H1 (cell line): ENCODE measurements at regions not wholly inside any gene's neighbourhood (a gene's known extent, or its start where the extent isn't known, plus 50 kb on each side); places are given as distances from the start of the nearest gene placed in this dataset.

ENCODE experiments used
- ASH2L ChIP-seq: fragments of 200-600, 300-600 bp; sonication (generic); IDR thresholded peaks from one replicate; pipeline ENCODE4 v1.7.1; 2017; ENCODE audit warnings: low read length
- CEBPB ChIP-seq: IDR thresholded peaks from 2 replicates; pipeline ENCODE4 v1.6.1; 2012; ENCODE audit warnings: low read depth, low read length
- NANOG ChIP-seq: IDR thresholded peaks from 2 replicates; pipeline ENCODE4 v1.6.1; 2011; ENCODE audit warnings: low read length, low read depth, mild to moderate bottlenecking, inconsistent platforms; ENCODE audit not compliant: insufficient read depth, poor library complexity, severe bottlenecking
- PHF8 ChIP-seq: fragments of 200-600 bp; sonication (generic); conservative IDR thresholded peaks from 2 replicates; pipeline ENCODE4 v1.7.1; 2012; ENCODE audit warnings: low read depth, mild to moderate bottlenecking, inconsistent platforms, low read length, moderate library complexity
- SUZ12 ChIP-seq: fragments of 200-600 bp; sonication (generic); IDR thresholded peaks from 2 replicates; pipeline ENCODE4 v1.6.1; 2012; ENCODE audit warnings: mild to moderate bottlenecking, inconsistent platforms, low read length, moderate library complexity, mixed read lengths

DNA sequence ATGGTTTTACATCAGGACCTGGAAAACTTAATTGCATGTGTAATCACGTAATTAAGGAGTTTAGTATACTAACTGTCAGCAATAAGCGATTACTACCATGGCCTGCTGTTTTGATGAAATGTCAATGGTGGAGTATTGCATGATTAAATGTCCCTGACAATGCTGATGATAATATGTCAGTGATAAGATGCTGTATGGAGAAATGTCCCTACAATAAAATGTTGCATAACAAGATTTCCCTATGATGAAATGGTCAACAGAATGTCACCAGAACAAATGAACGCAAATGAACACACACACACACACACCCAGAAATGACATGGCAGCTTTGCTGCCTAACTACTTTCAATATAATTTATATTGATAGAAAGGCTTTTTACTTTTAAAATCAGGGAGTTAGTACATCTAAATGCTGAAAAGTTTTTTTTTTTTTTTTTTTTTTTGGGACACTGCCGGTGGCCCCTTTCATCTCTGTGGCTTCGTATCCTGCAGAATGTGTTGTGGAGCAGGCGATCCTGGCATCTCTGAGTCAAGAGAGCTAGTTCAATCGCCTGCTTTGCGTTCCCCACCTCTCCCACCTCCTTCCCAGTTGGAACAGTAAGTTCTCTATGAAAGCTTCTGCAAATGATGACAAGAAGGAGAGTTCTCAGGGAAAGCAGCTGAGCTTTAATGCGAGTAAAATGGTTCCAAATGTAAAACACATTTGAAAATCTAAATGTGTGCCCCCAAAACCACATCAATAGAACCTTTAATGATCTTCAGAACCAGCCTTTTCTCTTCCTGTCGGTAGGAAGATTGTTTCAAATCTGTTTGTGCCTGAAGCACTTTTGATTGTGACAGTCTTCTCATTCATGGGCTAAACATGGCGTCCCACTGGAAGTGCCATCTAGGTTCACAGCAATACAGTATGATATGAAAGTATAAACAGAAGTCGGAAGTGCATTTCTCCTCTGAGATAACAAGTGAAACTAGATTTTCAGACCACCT, 170.1 kb upstream of the GBE1 start (continued):
- TF ChIP-seq ASH2L, result no peak
- no peak for TF ChIP-seq CEBPB
- TF ChIP-seq PHF8, result no peak
- TF ChIP-seq SUZ12, result no peak
- TF ChIP-seq NANOG, result no peak
